ENCODE measurements at regions not wholly inside any gene's neighbourhood (a gene's known extent, or its start where the extent isn't known, plus 50 kb on each side); places are given as distances from the start of the nearest gene placed in this dataset.

DNA sequence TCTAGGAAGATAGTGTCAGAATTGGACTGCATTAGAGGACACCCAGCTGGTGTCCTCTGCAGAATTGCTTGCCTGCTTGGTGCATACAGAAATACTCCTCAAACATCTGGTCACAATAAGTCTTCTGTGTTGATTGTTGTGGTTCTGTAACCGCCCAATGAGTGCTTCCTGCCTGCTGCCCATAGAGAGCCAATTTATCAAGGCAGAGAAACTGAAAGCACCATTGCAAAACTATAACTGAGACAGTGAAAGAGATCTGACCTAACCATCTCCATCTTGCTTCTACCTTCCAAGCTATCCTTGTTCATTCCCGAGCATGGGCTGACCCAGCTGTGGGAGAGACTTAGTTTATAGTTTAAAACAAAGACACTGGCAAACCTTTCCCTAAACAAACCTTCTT, 462.4 kb upstream of the RGS18 start (continued):
- no peak for TF ChIP-seq AFF4 (CRISPR knock-in tag; IDR thresholded peaks at IDR 0.05; ENCODE audit: borderline replicate concordance)
- no peak for TF ChIP-seq ZNF423 (CRISPR knock-in tag; IDR thresholded peaks at IDR 0.05)

DNA sequence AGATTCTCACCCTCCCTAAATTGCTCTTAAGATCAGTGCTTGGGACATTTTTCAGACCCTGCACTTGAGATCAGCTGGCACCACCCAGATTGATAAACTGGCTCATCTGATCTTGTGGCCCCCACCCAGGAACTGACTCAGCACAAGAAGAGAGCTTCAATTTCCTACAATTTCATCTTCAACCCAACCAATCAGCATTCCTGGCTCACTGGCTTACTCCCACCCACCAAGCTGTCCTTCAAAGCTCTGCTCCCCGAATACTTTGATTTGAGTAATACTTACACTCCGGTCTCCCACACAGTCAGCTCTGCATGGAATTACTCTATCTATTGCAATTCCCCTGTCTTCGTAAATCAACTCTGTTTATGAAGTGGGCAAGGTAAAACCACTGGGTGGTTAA, 461.9 kb upstream of the RGS18 start:
- peaks cover 12% of the 10 kb centered on the region for H3K36me3 Mint-ChIP-seq
- peaks cover 38% of the 10 kb centered on the region for H3K9me3 Mint-ChIP-seq
- no peaks in the 10 kb centered on the region for H3K4me1 Mint-ChIP-seq
- no peaks in the 10 kb centered on the region for H3K27me3 Mint-ChIP-seq (ENCODE audit: low read depth)
- no peak overlapping the region for H3K4me3 Mint-ChIP-seq
- ATAC-seq: no peak
- CTCF ChIA-PET: no interaction called here
- POLR2A ChIA-PET: no interaction called here
- TF ChIP-seq ZNF317 (CRISPR knock-in tag; IDR thresholded peaks at IDR 0.05; ENCODE audit: borderline replicate concordance, low read depth) (no peak), ESRRA (CRISPR knock-in tag; IDR thresholded peaks at IDR 0.05; ENCODE audit: borderline replicate concordance) (no peak), ARID4B (CRISPR knock-in tag; IDR thresholded peaks at IDR 0.05; ENCODE audit: borderline replicate concordance) (no peak), SMAD3 (CRISPR knock-in tag; IDR thresholded peaks at IDR 0.05; ENCODE audit: borderline replicate concordance) (no peak), ZNF219 (CRISPR knock-in tag; IDR thresholded peaks at IDR 0.05; ENCODE audit: borderline replicate concordance) (no peak), NFATC4 (CRISPR knock-in tag; IDR thresholded peaks at IDR 0.05) (no peak), TEAD1 (CRISPR knock-in tag; IDR thresholded peaks at IDR 0.05) (no peak), NR1H2 (CRISPR knock-in tag; IDR thresholded peaks at IDR 0.05) (no peak), SMAD4 (CRISPR knock-in tag; IDR thresholded peaks at IDR 0.05) (no peak)
- TF ChIP-seq, protein P1, sequence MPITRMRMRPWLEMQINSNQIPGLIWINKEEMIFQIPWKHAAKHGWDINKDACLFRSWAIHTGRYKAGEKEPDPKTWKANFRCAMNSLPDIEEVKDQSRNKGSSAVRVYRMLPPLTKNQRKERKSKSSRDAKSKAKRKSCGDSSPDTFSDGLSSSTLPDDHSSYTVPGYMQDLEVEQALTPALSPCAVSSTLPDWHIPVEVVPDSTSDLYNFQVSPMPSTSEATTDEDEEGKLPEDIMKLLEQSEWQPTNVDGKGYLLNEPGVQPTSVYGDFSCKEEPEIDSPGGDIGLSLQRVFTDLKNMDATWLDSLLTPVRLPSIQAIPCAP (CRISPR knock-in tag; IDR thresholded peaks at IDR 0.05): no peak
- TF ChIP-seq, protein P2, sequence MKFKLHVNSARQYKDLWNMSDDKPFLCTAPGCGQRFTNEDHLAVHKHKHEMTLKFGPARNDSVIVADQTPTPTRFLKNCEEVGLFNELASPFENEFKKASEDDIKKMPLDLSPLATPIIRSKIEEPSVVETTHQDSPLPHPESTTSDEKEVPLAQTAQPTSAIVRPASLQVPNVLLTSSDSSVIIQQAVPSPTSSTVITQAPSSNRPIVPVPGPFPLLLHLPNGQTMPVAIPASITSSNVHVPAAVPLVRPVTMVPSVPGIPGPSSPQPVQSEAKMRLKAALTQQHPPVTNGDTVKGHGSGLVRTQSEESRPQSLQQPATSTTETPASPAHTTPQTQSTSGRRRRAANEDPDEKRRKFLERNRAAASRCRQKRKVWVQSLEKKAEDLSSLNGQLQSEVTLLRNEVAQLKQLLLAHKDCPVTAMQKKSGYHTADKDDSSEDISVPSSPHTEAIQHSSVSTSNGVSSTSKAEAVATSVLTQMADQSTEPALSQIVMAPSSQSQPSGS (CRISPR knock-in tag; IDR thresholded peaks at IDR 0.05; ENCODE audit: borderline replicate concordance, low read depth): no peak
- no peak for DNase-seq (ENCODE audit: low spot score)
- no peak overlapping the region for H3K27ac Mint-ChIP-seq

DNA sequence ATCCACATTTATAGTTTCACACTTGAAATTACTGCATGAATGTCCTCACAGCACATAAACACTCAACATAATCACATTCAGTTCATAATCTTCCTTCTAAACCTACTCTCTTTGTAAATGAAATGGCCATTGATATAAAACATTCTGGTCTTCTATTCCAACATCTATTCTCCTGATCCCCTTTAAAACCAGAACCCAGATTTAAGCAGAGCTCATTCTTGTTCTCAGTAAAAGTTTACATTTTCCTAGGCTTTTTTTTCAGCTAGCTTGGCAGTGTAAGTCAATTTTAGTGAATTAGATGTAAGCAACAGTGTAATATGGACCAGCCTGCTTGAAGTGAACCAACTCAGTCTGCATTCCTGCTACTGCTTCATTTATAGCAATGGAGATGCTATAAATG, 460.7 kb upstream of the RGS18 start:
- CTCF ChIA-PET: no interaction called here
- H3K27me3 Mint-ChIP-seq (ENCODE audit: low read depth): no peaks in the 10 kb centered on the region
- no peak for ATAC-seq
- H3K9me3 Mint-ChIP-seq: peaks cover 32% of the 10 kb centered on the region
- no peak for DNase-seq (ENCODE audit: low spot score)
- H3K4me1 Mint-ChIP-seq: no peaks in the 10 kb centered on the region
- H3K36me3 Mint-ChIP-seq: peaks cover 12% of the 10 kb centered on the region
- no peak overlapping the region for H3K4me3 Mint-ChIP-seq
- no peak overlapping the region for H3K27ac Mint-ChIP-seq
- POLR2A ChIA-PET: no interaction called here
- TF ChIP-seq PRRX2 (CRISPR knock-in tag; IDR thresholded peaks at IDR 0.05) (no peak), ETV6 (CRISPR knock-in tag; IDR thresholded peaks at IDR 0.05) (no peak), FOXK1 (CRISPR knock-in tag; IDR thresholded peaks at IDR 0.05) (no peak)
